GM18870 (cell line): ENCODE measurements at regions not wholly inside any gene's neighbourhood (a gene's known extent, or its start where the extent isn't known, plus 50 kb on each side); places are given as distances from the start of the nearest gene placed in this dataset.
"Not testable (repeated sequence)": the region's sequence is repeated elsewhere in the genome, so short reads cannot be mapped to it uniquely, and the experiment has no call there.

Source experiments
- ATAC-seq: cut with Tn5 transposase; IDR thresholded peaks from one replicate; pipeline ENCODE4 v1.9.1; 2021; ENCODE audit warnings: moderate library complexity; ENCODE audit not compliant: unreplicated experiment

DNA sequence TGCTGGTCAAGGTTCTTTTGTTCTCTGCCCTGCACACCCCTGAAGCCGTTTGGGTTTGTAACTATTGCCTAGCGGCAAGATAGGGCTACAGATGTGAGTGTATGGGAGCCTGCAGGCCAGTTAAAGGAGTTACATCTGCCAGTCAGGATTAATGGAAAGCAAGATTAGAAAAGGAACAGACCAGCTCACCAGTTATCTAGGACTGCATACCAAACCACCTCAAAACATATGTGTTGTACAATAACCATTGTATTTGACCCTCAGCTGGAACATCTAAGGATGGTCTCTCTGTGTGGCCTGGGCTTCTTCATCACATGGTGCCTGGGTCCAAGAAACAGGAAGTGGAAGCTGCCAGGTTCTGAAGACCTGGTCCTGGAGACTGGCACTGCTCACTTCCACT is 52.5 kb upstream of the FBXO28 start:
- no peak for ATAC-seq

DNA sequence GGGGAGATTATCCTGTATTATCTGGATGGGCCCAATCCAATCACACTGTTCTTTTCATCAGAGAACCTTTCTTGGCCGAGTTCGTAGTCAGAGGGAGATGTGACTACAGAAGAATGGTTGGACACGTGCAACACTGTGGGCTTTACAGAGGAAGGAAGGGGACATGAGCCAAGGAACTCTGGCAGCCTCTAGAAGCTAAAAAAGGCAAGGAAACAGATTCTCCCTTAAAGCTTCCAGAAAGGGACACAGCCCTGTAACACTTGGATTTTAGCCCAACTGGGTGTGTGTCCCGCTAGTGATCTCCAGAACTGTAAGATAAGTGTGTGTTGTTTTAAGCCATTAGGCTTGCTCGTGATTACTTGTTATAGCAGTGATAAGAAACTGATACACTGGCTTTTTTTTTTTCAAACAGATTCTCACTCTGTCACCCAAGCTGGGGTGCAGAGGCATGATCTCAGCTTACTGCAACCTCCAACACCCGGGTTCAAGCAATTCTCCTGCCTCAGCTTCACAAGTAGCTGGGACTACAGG is 53.9 kb upstream of the FBXO28 start:
- ATAC-seq = no peak

- no peak for ATAC-seq
Observed at GRCh38 chr1:224058303-224058702, 55.6 kb upstream of the FBXO28 start.

GRCh38 chr1:224057461-224058199 is 56.3 kb upstream of the FBXO28 start:
- no peak for ATAC-seq

DNA sequence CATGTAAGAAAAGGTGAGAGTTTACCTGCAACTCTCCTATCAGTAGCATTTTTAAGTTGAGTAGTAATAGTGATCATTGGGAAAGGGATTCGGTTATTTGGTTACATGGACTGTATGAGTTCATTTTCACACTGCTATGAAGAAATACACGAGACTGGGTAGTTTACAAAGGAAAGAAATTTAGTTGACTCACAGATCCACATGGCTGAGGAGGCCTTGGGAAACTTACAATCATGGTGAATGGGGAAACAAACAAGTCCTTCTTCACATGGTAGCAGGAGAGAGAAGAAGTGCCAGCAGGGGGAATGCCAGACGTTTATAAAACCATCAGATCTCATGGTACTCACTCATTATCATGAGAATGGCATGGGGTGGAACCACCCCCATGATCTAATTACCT is 59.3 kb upstream of the FBXO28 start:
- no peak for ATAC-seq

DNA sequence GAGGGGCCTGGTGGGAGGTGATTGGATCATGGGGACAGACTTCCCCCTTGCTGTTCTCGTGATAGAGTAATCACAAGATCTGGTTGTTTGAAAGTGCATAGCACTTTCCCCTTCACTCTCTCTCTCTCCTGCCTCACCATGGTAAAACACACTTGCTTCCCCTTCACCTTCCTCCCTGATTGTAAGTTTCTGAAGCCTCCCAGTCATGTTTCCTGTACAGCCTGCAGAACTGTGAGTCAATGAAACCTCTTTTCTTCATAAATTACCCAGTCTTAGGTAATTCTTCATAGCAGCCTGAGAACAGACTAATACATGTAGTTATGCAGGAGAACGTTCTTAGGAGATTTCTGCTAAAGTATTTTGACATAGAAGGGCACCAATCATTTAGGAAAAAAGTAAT is 59.9 kb upstream of the FBXO28 start:
- ATAC-seq = no peak

- no peak for ATAC-seq
Observed at GRCh38 chr1:224053456-224053855, 60.5 kb upstream of the FBXO28 start.

DNA sequence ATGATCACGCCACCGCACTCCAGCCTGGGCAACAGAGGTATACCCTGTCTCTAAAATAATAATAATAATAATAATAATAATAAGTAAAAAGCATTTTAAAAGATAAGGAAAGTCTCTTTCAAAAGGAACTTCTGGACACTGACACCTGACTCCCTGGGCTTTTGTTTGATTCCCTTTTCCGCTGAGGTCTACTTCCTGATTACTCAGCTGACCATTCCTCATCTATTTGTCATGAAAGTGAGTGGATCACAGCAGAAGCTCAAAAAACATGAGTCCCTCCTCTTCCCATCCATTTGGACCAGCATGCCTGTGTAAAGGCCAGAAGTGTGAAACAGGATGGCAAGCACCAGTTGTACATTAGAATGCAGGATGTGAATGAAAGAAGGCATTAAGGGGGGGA is 61.1 kb upstream of the FBXO28 start:
- no peak for ATAC-seq

- not testable (repeated sequence) for ATAC-seq
Observed at GRCh38 chr1:224051782-224052181, 62.1 kb upstream of the FBXO28 start.

- ATAC-seq = no peak
Observed at GRCh38 chr1:224051086-224051406, 62.9 kb upstream of the FBXO28 start.

DNA sequence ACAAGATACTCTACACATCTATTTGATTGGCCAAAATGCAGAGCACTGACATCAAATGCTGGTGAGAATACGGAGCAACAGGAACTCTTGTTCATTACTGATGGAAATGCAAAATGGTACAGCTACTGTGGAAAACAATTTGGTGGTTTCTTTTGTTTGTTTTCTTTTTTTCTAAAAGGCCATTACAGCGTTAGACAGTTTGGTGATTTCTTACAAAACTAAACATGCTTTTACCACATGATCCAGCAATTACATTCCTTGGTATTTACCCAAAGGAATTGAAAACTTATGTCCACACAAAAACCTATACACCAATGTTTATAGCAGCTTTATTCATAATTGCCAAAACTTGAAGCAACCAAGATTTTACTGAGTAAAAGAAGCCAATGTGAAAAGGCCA is 66.4 kb upstream of the FBXO28 start:
- ATAC-seq = no peak

DNA sequence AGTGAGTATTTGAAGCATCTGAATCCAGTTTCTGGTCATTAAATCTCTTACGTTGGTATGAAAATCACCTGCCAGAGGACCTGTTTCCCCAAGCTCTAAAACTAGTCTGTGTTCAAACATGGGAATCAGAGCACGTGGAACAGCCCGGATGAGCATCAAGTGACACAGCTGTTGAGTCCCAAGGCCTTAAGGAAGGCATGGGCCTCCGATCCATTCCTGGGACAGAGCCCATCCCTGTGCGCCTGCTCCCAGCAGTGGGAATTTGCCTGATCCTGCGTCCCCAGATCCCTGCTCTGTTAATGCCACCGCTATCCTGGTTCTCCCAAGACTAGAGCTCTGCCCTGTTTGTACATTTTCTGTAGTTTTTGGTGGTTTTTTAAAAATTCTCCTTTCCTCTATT is 68.4 kb upstream of the FBXO28 start:
- no peak for ATAC-seq

DNA sequence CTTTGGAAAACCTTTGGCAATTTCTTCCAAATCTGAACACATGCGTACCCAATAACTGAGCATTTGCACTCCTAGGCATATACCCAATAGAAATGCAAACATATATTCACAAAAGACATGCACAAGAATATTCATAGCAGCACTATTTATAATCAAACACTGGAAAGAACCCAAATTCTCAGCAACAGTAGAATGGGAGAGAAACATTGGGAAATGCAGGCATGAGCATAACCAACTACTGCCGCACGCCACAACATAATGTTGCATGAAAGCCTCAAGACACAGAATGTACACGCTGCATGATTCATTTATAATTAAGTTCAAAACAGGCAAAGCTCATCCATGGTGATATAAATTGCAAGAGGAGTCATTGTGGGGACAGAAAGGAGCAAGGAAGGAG is 69.5 kb upstream of the FBXO28 start:
- ATAC-seq = no peak

- no peak for ATAC-seq
Observed at GRCh38 chr1:224042557-224043118, 71.3 kb upstream of the FBXO28 start.

DNA sequence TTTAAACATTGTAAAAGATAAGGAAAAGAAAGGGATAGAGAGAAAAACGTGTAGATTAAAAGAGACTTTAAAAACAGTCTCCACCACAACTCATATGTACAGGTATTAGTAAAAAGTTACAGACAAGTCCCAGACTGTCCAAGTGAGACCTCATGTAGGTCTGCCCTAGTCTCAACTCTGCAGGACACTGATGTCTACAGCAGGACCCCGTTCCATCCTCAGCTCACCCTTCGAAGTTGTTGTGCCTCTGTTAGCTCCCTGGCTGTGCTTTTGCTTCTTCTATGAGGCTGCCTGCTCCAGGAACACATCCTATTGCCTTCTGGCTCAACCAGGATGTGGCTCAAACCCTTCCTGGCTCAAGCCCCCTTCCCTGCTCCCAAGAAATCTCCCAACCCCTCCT is 72.9 kb upstream of the FBXO28 start:
- no peak for ATAC-seq

GRCh38 chr1:224040423-224040822 is 73.5 kb upstream of the FBXO28 start:
- not testable (repeated sequence) for ATAC-seq

GRCh38 chr1:224040006-224040405 is 73.9 kb upstream of the FBXO28 start:
- ATAC-seq = not testable (repeated sequence)

DNA sequence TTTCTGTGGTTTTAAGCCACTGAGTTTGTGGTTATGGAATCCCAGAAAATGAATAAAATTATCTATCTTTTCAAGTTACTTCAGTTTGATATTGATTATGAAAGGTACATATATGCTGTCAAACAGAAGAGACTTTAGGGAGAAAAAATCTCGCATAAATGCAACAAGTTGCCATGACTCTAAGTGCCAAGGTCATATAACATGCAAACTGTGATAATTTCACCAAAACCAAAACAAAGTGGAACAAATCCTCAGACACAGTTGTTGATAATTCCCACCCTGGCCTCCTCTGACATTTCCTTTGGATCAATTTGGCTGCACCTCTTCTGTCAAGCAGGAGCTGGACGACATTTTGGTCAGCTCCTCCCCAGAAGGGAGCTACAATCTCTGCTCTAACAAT is 75.1 kb upstream of the FBXO28 start:
- not testable (repeated sequence) for ATAC-seq

DNA sequence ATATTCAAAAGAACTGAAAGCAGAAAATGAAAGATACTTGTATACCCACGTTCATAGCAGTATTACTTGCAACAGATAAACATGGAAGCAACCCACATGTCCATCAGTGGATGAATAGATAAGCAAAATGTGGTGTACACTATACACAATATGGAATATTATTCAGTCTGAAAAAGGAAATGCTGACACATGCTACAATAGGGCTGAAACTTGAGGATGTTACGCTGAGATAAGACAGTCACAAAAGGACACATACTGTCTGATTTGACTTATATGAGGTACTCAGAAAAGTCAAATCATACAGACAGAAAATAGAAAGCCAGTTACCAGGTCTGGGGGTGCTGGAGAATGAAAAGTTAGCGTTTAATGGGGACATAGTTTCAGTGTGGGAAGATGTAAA is 76.5 kb upstream of the FBXO28 start:
- ATAC-seq = not testable (repeated sequence)

GRCh38 chr1:224032608-224033276 is 81.2 kb upstream of the FBXO28 start:
- ATAC-seq = not testable (repeated sequence)

DNA sequence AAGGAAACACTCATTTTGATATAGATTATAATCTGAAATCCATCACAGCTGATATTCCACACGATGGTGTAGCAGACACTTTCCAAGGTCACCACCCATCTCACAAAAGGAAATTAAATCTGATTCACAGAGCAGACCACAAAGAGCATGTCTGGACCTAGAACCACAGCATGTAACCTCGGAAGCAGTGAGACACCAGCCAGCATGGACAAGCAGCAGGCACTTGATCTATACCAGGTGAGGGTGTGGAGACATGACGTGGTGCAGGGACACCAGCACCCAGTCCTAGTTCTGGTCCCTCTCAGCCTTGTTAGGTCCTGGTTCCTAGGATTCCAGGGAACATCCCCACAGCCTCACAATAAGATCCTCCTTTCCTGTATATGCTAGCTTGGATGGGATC is 81.9 kb upstream of the FBXO28 start:
- not testable (repeated sequence) for ATAC-seq

GRCh38 chr1:224030257-224030656 is 83.7 kb upstream of the FBXO28 start:
- not testable (repeated sequence) for ATAC-seq
